ENCODE measurements at regions not wholly inside any gene's neighbourhood (a gene's known extent, or its start where the extent isn't known, plus 50 kb on each side); places are given as distances from the start of the nearest gene placed in this dataset.

- Mint-ChIP-seq H3K36me3 (no peaks in the 10 kb centered on the region), H3K27ac (no peak overlapping the region)
- no peak for ATAC-seq
These were observed 79.8 kb upstream of the GHITM start for GRCh38 chr10:84059526-84059925.

GRCh38 chr10:84063440-84063839, 75.9 kb upstream of the GHITM start:
- ATAC-seq = no peak

More at GRCh38 chr10:84059526-84059925, 79.8 kb upstream of the GHITM start:
- H3K27me3 Mint-ChIP-seq = peaks cover 18% of the 10 kb centered on the region
- H3K4me3 Mint-ChIP-seq = no peak overlapping the region
- no peaks in the 10 kb centered on the region for H3K4me1 Mint-ChIP-seq
- no peaks in the 10 kb centered on the region for H3K9me3 Mint-ChIP-seq

GRCh38 chr10:84065804-84066601, 73.3 kb upstream of the GHITM start:
- peaks cover 4% of the 10 kb centered on the region for H3K9me3 Mint-ChIP-seq
- H3K27me3 Mint-ChIP-seq = peaks cover 15% of the 10 kb centered on the region
- H3K4me3 Mint-ChIP-seq = no peak overlapping the region
- H3K36me3 Mint-ChIP-seq = no peaks in the 10 kb centered on the region
- no peaks in the 10 kb centered on the region for H3K4me1 Mint-ChIP-seq
- no peak overlapping the region for H3K27ac Mint-ChIP-seq
- no peak for ATAC-seq

More at GRCh38 chr10:84063440-84063839, 75.9 kb upstream of the GHITM start:
- H3K36me3 Mint-ChIP-seq = no peaks in the 10 kb centered on the region
- H3K9me3 Mint-ChIP-seq = peaks cover under 1% of the 10 kb centered on the region
- no peak overlapping the region for H3K4me3 Mint-ChIP-seq
- no peak overlapping the region for H3K27ac Mint-ChIP-seq
- H3K27me3 Mint-ChIP-seq = peaks cover 27% of the 10 kb centered on the region
- H3K4me1 Mint-ChIP-seq = no peaks in the 10 kb centered on the region

- H3K9me3 Mint-ChIP-seq = peaks cover 2% of the 10 kb centered on the region
- H3K4me1 Mint-ChIP-seq = no peaks in the 10 kb centered on the region
- H3K27me3 Mint-ChIP-seq = no peaks in the 10 kb centered on the region
- H3K36me3 Mint-ChIP-seq = no peaks in the 10 kb centered on the region
- no peak for ATAC-seq
- H3K4me3 Mint-ChIP-seq = no peak overlapping the region
- no peak overlapping the region for H3K27ac Mint-ChIP-seq
These were observed 64.8 kb upstream of the GHITM start for GRCh38 chr10:84074521-84074920.

GRCh38 chr10:84075226-84076046, 63.9 kb upstream of the GHITM start:
- no peaks in the 10 kb centered on the region for H3K9me3 Mint-ChIP-seq
- no peaks in the 10 kb centered on the region for H3K4me1 Mint-ChIP-seq
- no peak overlapping the region for H3K4me3 Mint-ChIP-seq
- ATAC-seq = no peak
- H3K27me3 Mint-ChIP-seq = no peaks in the 10 kb centered on the region
- H3K27ac Mint-ChIP-seq = no peak overlapping the region
- no peaks in the 10 kb centered on the region for H3K36me3 Mint-ChIP-seq

- ATAC-seq = no peak
- Mint-ChIP-seq H3K9me3 (no peaks in the 10 kb centered on the region), H3K4me3 (no peak overlapping the region), H3K4me1 (no peaks in the 10 kb centered on the region), H3K27me3 (no peaks in the 10 kb centered on the region), H3K27ac (no peak overlapping the region), H3K36me3 (no peaks in the 10 kb centered on the region)
These were observed 63.3 kb upstream of the GHITM start for GRCh38 chr10:84076047-84076388.

- peak; percentile 51 for ATAC-seq
- no peak overlapping the region for H3K4me3 Mint-ChIP-seq
- no peaks in the 10 kb centered on the region for H3K27me3 Mint-ChIP-seq
- no peaks in the 10 kb centered on the region for H3K36me3 Mint-ChIP-seq
- no peaks in the 10 kb centered on the region for H3K9me3 Mint-ChIP-seq
- no peak overlapping the region for H3K27ac Mint-ChIP-seq
- no peaks in the 10 kb centered on the region for H3K4me1 Mint-ChIP-seq
These were observed 62.6 kb upstream of the GHITM start for GRCh38 chr10:84076540-84077195.

- no peak for ATAC-seq
- Mint-ChIP-seq H3K9me3 (no peaks in the 10 kb centered on the region), H3K36me3 (no peaks in the 10 kb centered on the region), H3K27ac (no peak overlapping the region), H3K4me3 (no peak overlapping the region), H3K27me3 (no peaks in the 10 kb centered on the region), H3K4me1 (no peaks in the 10 kb centered on the region)
These were observed 61.5 kb upstream of the GHITM start for GRCh38 chr10:84077768-84078167.

- Mint-ChIP-seq H3K9me3 (peaks cover under 1% of the 10 kb centered on the region), H3K27ac (no peak overlapping the region), H3K27me3 (peaks cover 8% of the 10 kb centered on the region), H3K4me3 (no peak overlapping the region), H3K4me1 (no peaks in the 10 kb centered on the region), H3K36me3 (no peaks in the 10 kb centered on the region)
- no peak for ATAC-seq
These were observed 60.5 kb upstream of the GHITM start for GRCh38 chr10:84078771-84079170.

- no peaks in the 10 kb centered on the region for H3K36me3 Mint-ChIP-seq
- ATAC-seq = no peak
- H3K27ac Mint-ChIP-seq = no peak overlapping the region
- H3K4me1 Mint-ChIP-seq = no peaks in the 10 kb centered on the region
- peaks cover 29% of the 10 kb centered on the region for H3K27me3 Mint-ChIP-seq
- peaks cover 9% of the 10 kb centered on the region for H3K9me3 Mint-ChIP-seq
- H3K4me3 Mint-ChIP-seq = no peak overlapping the region
These were observed 55.0 kb upstream of the GHITM start for GRCh38 chr10:84084342-84084741.

GRCh38 chr10:84087202-84087601, 52.1 kb upstream of the GHITM start:
- Mint-ChIP-seq H3K27ac (no peak overlapping the region), H3K36me3 (no peaks in the 10 kb centered on the region), H3K9me3 (peaks cover 9% of the 10 kb centered on the region), H3K4me1 (no peaks in the 10 kb centered on the region), H3K27me3 (peaks cover 42% of the 10 kb centered on the region), H3K4me3 (no peak overlapping the region)
- no peak for ATAC-seq

GRCh38 chr10:84088626-84089025, 50.7 kb upstream of the GHITM start:
- Mint-ChIP-seq H3K27me3 (peaks cover 36% of the 10 kb centered on the region), H3K27ac (no peak overlapping the region), H3K4me3 (no peak overlapping the region), H3K4me1 (no peaks in the 10 kb centered on the region), H3K9me3 (peaks cover 9% of the 10 kb centered on the region), H3K36me3 (no peaks in the 10 kb centered on the region)
- no peak for ATAC-seq

- Mint-ChIP-seq H3K36me3 (no peaks in the 10 kb centered on the region), H3K4me3 (no peak overlapping the region), H3K27ac (no peak overlapping the region), H3K27me3 (peaks cover 31% of the 10 kb centered on the region), H3K9me3 (peaks cover 5% of the 10 kb centered on the region), H3K4me1 (no peaks in the 10 kb centered on the region)
- no peak for ATAC-seq
These were observed 50.1 kb upstream of the GHITM start for GRCh38 chr10:84089162-84089561.
